HepG2 (cell line): ENCODE measurements at regions not wholly inside any gene's neighbourhood (a gene's known extent, or its start where the extent isn't known, plus 50 kb on each side); places are given as distances from the start of the nearest gene placed in this dataset.

ENCODE experiments used
- ATAC-seq: fragments of 200-7000 bp; cut with Tn5 transposase; 3 replicates; pipeline ENCODE4 v1.9.1; 2020; ENCODE audit warnings: mild to moderate bottlenecking, moderate library complexity
- BruUV-seq: library from RNA; stranded (reverse); fragments of 400-500 nt; replicated peaks from 2 replicates; lab custom pipeline; 2021; lab: Mats Ljungman, UMichigan
- CTCF ChIA-PET: fragments of 300-600 bp; formaldehyde crosslinking; extraction: SDS; loops from one replicate; lab custom pipeline; 2021; ENCODE audit warnings: low total read pairs, inconsistent platforms, low intra/inter-chr PET ratio; lab: Yijun Ruan, JAX
- POLR2A ChIA-PET: fragments of 350-600 bp; sonication (Branson Sonifier 250); formaldehyde crosslinking; loops from one replicate; lab custom pipeline; 2020; ENCODE audit warnings: antibody characterized with exemption, inconsistent platforms; lab: Yijun Ruan, JAX
- DNase-seq: peaks from one replicate; pipeline ENCODE4 v3.0.0-alpha.2; 2015; ENCODE audit warnings: low spot score
- FAIRE-seq: peaks from 3 replicates; lab custom pipeline; 2011; peaks lifted over from hg19 to GRCh38; lab: Jason Lieb, UNC
- H2AFZ ChIP-seq: one replicate; pipeline ENCODE4 v1.6.1; 2011; ENCODE audit warnings: low read length, inconsistent platforms
- H3K27ac ChIP-seq: fragments of 300-600 bp; 3 replicates; pipeline ENCODE4 v1.8.0; 2011; ENCODE audit warnings: mixed run types, mild to moderate bottlenecking, mixed read lengths, low read length, inconsistent platforms; ENCODE audit not compliant: insufficient read depth; ENCODE audit errors: extremely low read length
- H3K27me3 ChIP-seq, 2 experiments: fragments of 200-600 bp in 1 of 2; 2 replicates in 1 of 2; 3 replicates in 1 of 2; pipeline versions ENCODE4 v1.6.0 to v1.8.0; 2011; ENCODE audit warnings: low read length in 2 of 2, mild to moderate bottlenecking in 2 of 2, moderate library complexity in 2 of 2, inconsistent platforms in 1 of 2; ENCODE audit not compliant: insufficient read depth in 2 of 2, control insufficient read depth in 1 of 2
- H3K36me3 ChIP-seq, 2 experiments: fragments of 200-600 bp in 1 of 2; replicated peaks in 1 of 2; 2 replicates in 1 of 2; 3 replicates in 1 of 2; pipeline versions ENCODE4 v1.5.1 to v1.8.0; 2011; ENCODE audit warnings: low read length in 2 of 2, inconsistent platforms in 1 of 2; ENCODE audit not compliant: insufficient read depth in 2 of 2, control insufficient read depth in 1 of 2
- H3K4me1 ChIP-seq: 2 replicates; pipeline ENCODE4 v1.5.1; 2012; ENCODE audit warnings: low read length, inconsistent platforms; ENCODE audit not compliant: insufficient read depth
- H3K4me2 ChIP-seq: 2 replicates; pipeline ENCODE4 v1.6.0; 2011; ENCODE audit warnings: low read depth, low read length, inconsistent platforms
- H3K4me3 ChIP-seq, 3 experiments: fragments of 200-600 bp in 1 of 3; sonication (generic), shearing (Covaris generic) in 1 of 3; replicated peaks in 1 of 3; 2 replicates each; pipeline ENCODE4 v1.5.1; 2011 to 2016; ENCODE audit warnings: low read length in 3 of 3, inconsistent platforms in 2 of 3, low read depth in 2 of 3, mild to moderate bottlenecking in 2 of 3, control low read depth in 1 of 3, mixed read lengths in 1 of 3; ENCODE audit not compliant: insufficient read depth in 1 of 3
- H3K79me2 ChIP-seq: one replicate; pipeline ENCODE4 v1.6.1; 2011; ENCODE audit warnings: low read length, inconsistent platforms; ENCODE audit not compliant: insufficient read depth
- H3K9ac ChIP-seq: 2 replicates; pipeline ENCODE4 v1.6.0; 2011; ENCODE audit warnings: mild to moderate bottlenecking, low read depth, low read length, inconsistent platforms; ENCODE audit not compliant: insufficient read depth
- H3K9me3 ChIP-seq: 2 replicates; pipeline ENCODE4 v1.5.1; 2012; ENCODE audit warnings: mild to moderate bottlenecking, low read length
- H4K20me1 ChIP-seq: 2 replicates; pipeline ENCODE4 v1.6.0; 2011; ENCODE audit warnings: inconsistent platforms, mild to moderate bottlenecking, low read length, moderate library complexity; ENCODE audit not compliant: insufficient read depth
- BCL6 ChIP-seq: IDR thresholded peaks from 2 replicates; pipeline ENCODE4 v1.6.1; 2016; ENCODE audit warnings: missing genetic modification reagents, missing compliant biosample characterization
- CBFB ChIP-seq: sonication (generic); formaldehyde crosslinking; IDR thresholded peaks from 2 replicates; pipeline ENCODE4 v1.4.0; 2020; ENCODE audit warnings: missing genetic modification reagents
- HOMEZ ChIP-seq: IDR thresholded peaks from 2 replicates; pipeline ENCODE4 v1.6.1; 2016; ENCODE audit warnings: low read depth
- MLXIP ChIP-seq: sonication (generic); formaldehyde crosslinking; IDR thresholded peaks from 2 replicates; pipeline ENCODE4 v1.9.0; 2021; ENCODE audit warnings: missing genetic modification reagents, borderline replicate concordance
- SAFB2 ChIP-seq: sonication (generic); formaldehyde crosslinking; IDR thresholded peaks from 2 replicates; pipeline ENCODE4 v1.5.1; 2020; ENCODE audit warnings: missing genetic modification reagents, low read depth, mild to moderate bottlenecking, borderline replicate concordance
- ZIK1 ChIP-seq: sonication (generic); formaldehyde crosslinking; IDR thresholded peaks from 2 replicates; pipeline ENCODE4 v1.5.0; 2020; ENCODE audit warnings: mild to moderate bottlenecking, low read depth, missing genetic modification reagents, borderline replicate concordance
- ZNF124 ChIP-seq: sonication (generic); formaldehyde crosslinking; IDR thresholded peaks from 2 replicates; pipeline ENCODE4 v1.4.0; 2020; ENCODE audit warnings: missing genetic modification reagents
- ZNF263 ChIP-seq: sonication (generic); formaldehyde crosslinking; IDR thresholded peaks from 2 replicates; pipeline ENCODE4 v1.4.0; 2020; ENCODE audit warnings: missing genetic modification reagents
- WGBS: methylation state at CpG from one replicate; pipeline ENCODE4 v1.1.6; 2017; ENCODE audit warnings: low lambda C conversion rate; 5-methylcytosine and 5-hydroxymethylcytosine counted together
- in situ Hi-C: cut with HindIII; loops from 2 replicates; pipeline ENCODE4 v1.10.0; 2017; ENCODE audit warnings: low pct_unique_long_range_greater_than_20kb; ENCODE audit not compliant: extremely low pct_ligation_motif_present
- intact Hi-C: fragments of 100-400 bp; cut with micrococcal nuclease; formaldehyde crosslinking; loops from one replicate; pipeline ENCODE4 v1.10.0; 2022; ENCODE audit not compliant: unreplicated experiment

DNA sequence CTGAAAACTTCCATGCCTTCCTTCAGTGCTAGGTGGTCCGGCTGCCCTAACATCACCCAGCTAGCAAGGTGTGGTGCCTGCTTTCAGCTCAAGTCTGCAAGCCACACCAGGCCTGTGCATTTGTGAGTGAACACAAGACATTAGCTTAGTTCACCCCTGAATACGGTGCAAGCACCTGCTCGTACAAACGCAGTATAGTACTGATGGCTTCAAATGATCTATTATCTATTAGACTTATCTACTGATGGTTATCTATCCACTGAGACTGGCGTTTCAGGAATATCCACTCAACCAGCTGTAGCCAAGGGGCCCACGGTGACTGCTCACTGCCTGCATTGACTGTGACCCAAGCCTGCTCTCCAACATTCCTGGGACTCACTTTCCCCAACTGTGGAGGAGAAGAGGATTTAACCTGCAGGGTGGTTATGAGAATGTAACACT, 155.9 kb downstream of the SHOX start:
- Histone ChIP-seq H4K20me1 (no peaks in the 10 kb centered on the region), H2AFZ (no peak overlapping the region), H3K4me2 (no peak overlapping the region), H3K9me3 (no peaks in the 10 kb centered on the region), H3K79me2 (no peaks in the 10 kb centered on the region), H3K36me3 (no peaks in the 10 kb centered on the region), H3K4me3 (no peak overlapping the region), H3K27ac (no peak overlapping the region), H3K27me3 (peaks cover 1 to 13% of the 10 kb centered on the region in 2 experiments; a peak in 3 of 5 replicates), H3K4me1 (no peaks in the 10 kb centered on the region)
- no peak for ATAC-seq
- in situ Hi-C loops: no loop called here
- CTCF ChIA-PET: no interaction called here
- intact Hi-C loops: no loop called here
- FAIRE-seq: no peak
- BruUV-seq: no TSS peak
- POLR2A ChIA-PET: no interaction called here
- WGBS: 44% methylated on average over 5 of the region's 6 CpGs
- TF ChIP-seq CBFB (CRISPR knock-in tag) (no peak), MLXIP (CRISPR knock-in tag) (no peak), SAFB2 (no peak), BCL6 (CRISPR knock-in tag) (no peak), ZIK1 (CRISPR knock-in tag) (no peak)
- TF ChIP-seq, all 625 proteins: peak for 0
- no peak overlapping the region for H3K9ac ChIP-seq
- DNase-seq: no peak

DNA sequence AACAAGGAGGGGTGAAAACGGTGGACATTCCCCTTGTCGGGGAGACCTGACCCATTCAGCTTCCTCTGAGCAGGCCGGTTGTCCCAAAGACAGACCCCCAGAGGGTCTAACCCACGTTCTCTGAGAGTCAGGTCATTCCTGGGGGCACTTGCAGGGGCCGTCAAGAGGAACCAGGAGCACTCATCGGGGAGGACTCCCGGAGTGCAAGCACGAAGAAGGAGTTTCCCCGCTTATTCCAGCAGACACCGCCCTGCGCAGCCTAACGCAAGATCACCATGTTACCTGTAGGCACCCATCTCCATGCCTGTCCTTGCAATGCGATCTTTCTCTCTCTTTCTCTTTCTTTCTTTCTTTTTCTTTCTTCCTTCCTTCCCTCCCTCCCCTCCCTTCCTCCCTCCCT, 154.2 kb downstream of the SHOX start:
- FAIRE-seq: no peak
- intact Hi-C loops: no loop called here
- Histone ChIP-seq H3K36me3 (no peaks in the 10 kb centered on the region), H3K4me2 (no peak overlapping the region), H3K9me3 (no peaks in the 10 kb centered on the region), H4K20me1 (no peaks in the 10 kb centered on the region), H3K27me3 (peaks cover 0 to under 1% of the 10 kb centered on the region in 2 experiments; a peak in 1 of 5 replicates), H2AFZ (no peak overlapping the region), H3K27ac (no peak overlapping the region), H3K4me3 (no peak overlapping the region), H3K9ac (no peak overlapping the region), H3K79me2 (no peaks in the 10 kb centered on the region), H3K4me1 (no peaks in the 10 kb centered on the region)
- TF ChIP-seq HOMEZ (CRISPR knock-in tag): no peak
- TF ChIP-seq ZNF263 (CRISPR knock-in tag): peak; percentile 77
- no peak for TF ChIP-seq ZNF124 (CRISPR knock-in tag)
- 50% methylated on average over 8 of the region's 13 CpGs for WGBS
- BruUV-seq: no TSS peak
- ChIA-PET CTCF (no interaction called here), POLR2A (no interaction called here)
- no peak for DNase-seq
- ATAC-seq: no peak
- in situ Hi-C loops: no loop called here
